ENCODE measurements at regions not wholly inside any gene's neighbourhood (a gene's known extent, or its start where the extent isn't known, plus 50 kb on each side); places are given as distances from the start of the nearest gene placed in this dataset.

DNA sequence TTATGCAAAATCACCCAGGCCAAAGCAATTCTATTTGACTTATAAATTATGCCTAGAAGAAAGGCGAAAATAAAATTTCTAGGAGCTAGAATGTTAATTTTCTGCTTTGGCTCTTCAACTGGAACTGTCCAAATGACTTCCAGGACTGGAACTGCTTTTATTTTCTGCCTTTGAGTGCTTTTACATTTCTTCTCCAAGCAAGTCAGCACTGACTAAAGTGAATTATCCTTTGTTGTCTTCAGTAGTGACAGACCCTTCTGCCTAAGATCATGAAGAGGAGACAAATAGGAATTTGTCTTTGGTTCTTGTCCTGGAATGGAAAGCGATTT is 255.9 kb downstream of the DNAJB9 start:
- 74 to 79% methylated on average over 2 of the region's 2 CpGs for WGBS, 2 donors
- H3K4me3 ChIP-seq (replicated peaks in 1 of 3): no peak overlapping the region
- intact Hi-C loops (cut with DNase I): no loop called here
- no peak overlapping the region for H3K27ac ChIP-seq
- H3K4me1 ChIP-seq: no peaks in the 10 kb centered on the region
- TF ChIP-seq, protein P1, sequence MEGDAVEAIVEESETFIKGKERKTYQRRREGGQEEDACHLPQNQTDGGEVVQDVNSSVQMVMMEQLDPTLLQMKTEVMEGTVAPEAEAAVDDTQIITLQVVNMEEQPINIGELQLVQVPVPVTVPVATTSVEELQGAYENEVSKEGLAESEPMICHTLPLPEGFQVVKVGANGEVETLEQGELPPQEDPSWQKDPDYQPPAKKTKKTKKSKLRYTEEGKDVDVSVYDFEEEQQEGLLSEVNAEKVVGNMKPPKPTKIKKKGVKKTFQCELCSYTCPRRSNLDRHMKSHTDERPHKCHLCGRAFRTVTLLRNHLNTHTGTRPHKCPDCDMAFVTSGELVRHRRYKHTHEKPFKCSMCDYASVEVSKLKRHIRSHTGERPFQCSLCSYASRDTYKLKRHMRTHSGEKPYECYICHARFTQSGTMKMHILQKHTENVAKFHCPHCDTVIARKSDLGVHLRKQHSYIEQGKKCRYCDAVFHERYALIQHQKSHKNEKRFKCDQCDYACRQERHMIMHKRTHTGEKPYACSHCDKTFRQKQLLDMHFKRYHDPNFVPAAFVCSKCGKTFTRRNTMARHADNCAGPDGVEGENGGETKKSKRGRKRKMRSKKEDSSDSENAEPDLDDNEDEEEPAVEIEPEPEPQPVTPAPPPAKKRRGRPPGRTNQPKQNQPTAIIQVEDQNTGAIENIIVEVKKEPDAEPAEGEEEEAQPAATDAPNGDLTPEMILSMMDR (IDR thresholded peaks at IDR 0.05): no peak
- TF ChIP-seq POLR2A (IDR thresholded peaks at IDR 0.05): no peak
- no peaks in the 10 kb centered on the region for H3K27me3 ChIP-seq
- H3K36me3 ChIP-seq: no peaks in the 10 kb centered on the region
- DNase-seq: no peak
- no peaks in the 10 kb centered on the region for H3K9me3 ChIP-seq

DNA sequence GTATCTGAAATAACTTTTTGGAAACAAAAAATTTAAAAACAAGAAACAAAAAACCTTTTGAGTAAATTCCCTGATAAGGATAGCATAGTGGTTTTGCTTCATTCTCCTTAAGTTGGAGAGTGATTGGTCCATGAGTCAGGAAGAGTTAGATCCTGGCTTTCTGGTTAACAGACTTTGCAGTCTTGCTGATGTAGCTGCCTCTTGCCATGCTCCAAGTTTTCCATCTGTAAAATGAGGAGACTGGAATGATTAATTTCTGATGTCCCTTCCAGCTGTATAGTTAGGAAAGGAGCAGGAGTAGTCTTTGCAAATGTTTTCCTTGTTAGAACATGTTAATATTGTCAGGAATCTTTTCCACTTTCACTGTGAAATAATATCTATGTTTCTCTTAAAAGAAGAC is 266.6 kb downstream of the DNAJB9 start:
- intact Hi-C loops (cut with DNase I): no loop called here
- H3K36me3 ChIP-seq: no peaks in the 10 kb centered on the region
- DNase-seq: no peak
- no peaks in the 10 kb centered on the region for H3K27me3 ChIP-seq
- H3K4me3 ChIP-seq (replicated peaks in 1 of 3): no peak overlapping the region
- H3K9me3 ChIP-seq: no peaks in the 10 kb centered on the region
- TF ChIP-seq, protein P1 (IDR thresholded peaks at IDR 0.05): no peak
- no peak for TF ChIP-seq POLR2A (IDR thresholded peaks at IDR 0.05)
- no peak overlapping the region for H3K27ac ChIP-seq
- H3K4me1 ChIP-seq: no peaks in the 10 kb centered on the region

DNA sequence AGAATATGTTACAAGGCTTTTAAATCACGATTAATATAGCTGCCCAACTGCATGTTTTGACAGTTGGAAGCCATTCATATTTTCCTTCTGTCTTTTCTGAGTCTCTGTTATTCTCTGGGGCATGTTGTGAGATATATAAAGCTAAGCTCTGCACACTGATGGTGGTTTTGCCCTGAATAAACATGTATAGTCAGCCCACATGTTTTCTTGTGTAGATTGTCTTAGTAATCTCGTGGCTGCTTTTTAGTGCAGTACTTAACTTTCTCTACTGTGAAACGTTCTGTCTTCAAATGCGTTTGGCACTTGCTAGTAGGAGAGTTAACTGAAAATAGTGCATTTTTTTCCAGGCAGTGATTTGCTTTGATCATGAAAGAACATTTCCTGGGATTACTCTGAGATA is 268.5 kb downstream of the DNAJB9 start:
- no peak overlapping the region for H3K4me3 ChIP-seq (replicated peaks in 1 of 3)
- WGBS, 2 donors: 33 to 40% methylated on average over 4 of the region's 4 CpGs
- no peaks in the 10 kb centered on the region for H3K27me3 ChIP-seq
- TF ChIP-seq POLR2A (IDR thresholded peaks at IDR 0.05): no peak
- TF ChIP-seq, protein P1 (IDR thresholded peaks at IDR 0.05): no peak
- no peaks in the 10 kb centered on the region for H3K36me3 ChIP-seq
- no peaks in the 10 kb centered on the region for H3K4me1 ChIP-seq
- H3K9me3 ChIP-seq: no peaks in the 10 kb centered on the region
- intact Hi-C loops (cut with DNase I): no loop called here
- no peak for DNase-seq
- no peak overlapping the region for H3K27ac ChIP-seq

DNA sequence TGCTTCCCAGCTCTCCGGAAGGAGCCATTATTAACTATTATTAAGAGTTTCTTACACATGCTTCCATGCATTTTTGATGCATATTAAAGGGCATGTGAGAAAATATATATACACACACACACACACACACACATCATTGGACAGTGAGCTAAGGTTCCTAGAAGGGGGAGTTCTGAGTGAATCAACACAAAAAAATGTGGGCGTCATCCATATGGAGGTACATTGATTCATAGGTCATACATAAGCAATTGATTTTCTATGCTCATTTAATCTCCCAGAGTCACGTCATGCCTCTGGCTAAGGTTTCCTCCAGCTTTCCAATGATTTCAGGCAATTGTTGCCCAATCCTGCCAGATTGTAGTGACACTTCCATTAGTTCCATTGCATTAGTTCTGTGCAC is 269.4 kb downstream of the DNAJB9 start:
- no peaks in the 10 kb centered on the region for H3K27me3 ChIP-seq
- DNase-seq: no peak
- 31 to 32% methylated on average over 3 of the region's 3 CpGs for whole genome bisulfite sequencing, 2 donors
- no peaks in the 10 kb centered on the region for H3K4me1 ChIP-seq
- no peaks in the 10 kb centered on the region for H3K9me3 ChIP-seq
- intact Hi-C loops (cut with DNase I): no loop called here
- H3K4me3 ChIP-seq (replicated peaks in 1 of 3): no peak overlapping the region
- TF ChIP-seq, protein P1 (IDR thresholded peaks at IDR 0.05): no peak
- no peak overlapping the region for H3K27ac ChIP-seq
- no peaks in the 10 kb centered on the region for H3K36me3 ChIP-seq

DNA sequence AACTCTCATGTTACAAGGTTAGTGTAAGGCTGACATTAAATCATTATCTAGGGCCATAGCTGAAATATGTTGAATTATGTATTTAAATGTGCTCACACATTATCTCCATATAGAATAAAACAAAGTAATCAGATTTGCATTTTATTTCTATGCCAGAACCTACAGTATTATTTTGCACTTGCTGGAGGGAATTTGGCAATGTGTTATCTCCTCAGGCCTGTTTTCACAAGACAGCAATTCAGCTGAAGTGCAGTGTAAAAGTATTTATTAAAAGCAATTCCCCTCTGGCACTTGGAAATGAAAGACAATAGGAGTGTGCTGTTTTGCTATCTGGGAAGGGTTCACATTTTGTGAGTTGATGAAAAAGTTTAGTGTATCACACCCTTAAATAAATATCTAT is 276.3 kb downstream of the DNAJB9 start:
- intact Hi-C loops (cut with DNase I): no loop called here
- no peak overlapping the region for H3K4me3 ChIP-seq (replicated peaks in 1 of 3)
- H3K4me1 ChIP-seq: no peaks in the 10 kb centered on the region
- no peak for DNase-seq
- H3K36me3 ChIP-seq: no peaks in the 10 kb centered on the region
- no peaks in the 10 kb centered on the region for H3K9me3 ChIP-seq
- no peak overlapping the region for H3K27ac ChIP-seq
- no peak for TF ChIP-seq POLR2A (IDR thresholded peaks at IDR 0.05)
- TF ChIP-seq, protein P1 (IDR thresholded peaks at IDR 0.05): no peak
- no peaks in the 10 kb centered on the region for H3K27me3 ChIP-seq

Data from thyroid gland (tissue), 4 donors.